ENCODE measurements at regions not wholly inside any gene's neighbourhood (a gene's known extent, or its start where the extent isn't known, plus 50 kb on each side); places are given as distances from the start of the nearest gene placed in this dataset.
"Not testable (repeated sequence)": the region's sequence is repeated elsewhere in the genome, so short reads cannot be mapped to it uniquely, and the experiment has no call there.

- ATAC-seq (no peak), DNase-seq (no peak)
- intact Hi-C loops (cut with DNase I), result no loop called here
- no peak overlapping the region for H3K4me3 ChIP-seq
- H3K36me3 ChIP-seq (ENCODE audit: insufficient read depth in 1 of 2, low read depth in 1 of 2), result no peaks in the 10 kb centered on the region
- H3K27ac ChIP-seq, result no peak overlapping the region
- TF ChIP-seq CTCF (IDR thresholded peaks at IDR 0.05), result no peak
- H3K4me1 ChIP-seq, result no peaks in the 10 kb centered on the region
- no peaks in the 10 kb centered on the region for H3K9me3 ChIP-seq
- peaks cover 0 to 17% (median 0%) of the 10 kb centered on the region in 3 donors for H3K27me3 ChIP-seq (ENCODE audit: insufficient read depth in 3 of 3, low read length in 2 of 3)
- WGBS, 3 donors, result 17 to 27% (median 19%) methylated on average over 6 of the region's 6 CpGs
These were observed 483.5 kb downstream of the BRD1 start for GRCh38 chr22:49344161-49344560.

GRCh38 chr22:49340406-49340805 lies 487.3 kb downstream of the BRD1 start:
- peak in 1 of 2 donors; percentile 15 for DNase-seq
- WGBS, 3 donors, result 77 to 79% (median 78%) methylated on average over 8 of the region's 8 CpGs
- Histone ChIP-seq H3K4me3 (no peak overlapping the region), H3K27ac (no peak overlapping the region), H3K36me3 (ENCODE audit: insufficient read depth in 1 of 2, low read depth in 1 of 2) (no peaks in the 10 kb centered on the region), H3K27me3 (ENCODE audit: insufficient read depth in 3 of 3, low read length in 2 of 3) (peaks cover 0 to 10% (median 0%) of the 10 kb centered on the region in 3 donors), H3K9me3 (no peaks in the 10 kb centered on the region), H3K4me1 (no peaks in the 10 kb centered on the region)
- no peak for TF ChIP-seq CTCF (IDR thresholded peaks at IDR 0.05)
- ATAC-seq, result no peak
- intact Hi-C loops (cut with DNase I), result no loop called here

GRCh38 chr22:49336483-49336882 lies 491.2 kb downstream of the BRD1 start:
- H3K27me3 ChIP-seq (ENCODE audit: insufficient read depth in 3 of 3, low read length in 2 of 3); H3K4me1 ChIP-seq; DNase-seq; H3K27ac ChIP-seq; intact Hi-C loops (cut with DNase I); H3K9me3 ChIP-seq; H3K4me3 ChIP-seq; H3K36me3 ChIP-seq (ENCODE audit: insufficient read depth in 1 of 2, low read depth in 1 of 2); ATAC-seq: not testable (repeated sequence)
- 71 to 76% (median 72%) methylated on average over 10 of the region's 10 CpGs for WGBS, 3 donors

GRCh38 chr22:49334976-49335375 lies 492.7 kb downstream of the BRD1 start:
- intact Hi-C loops (cut with DNase I), result no loop called here
- WGBS, 3 donors, result 74 to 77% (median 75%) methylated on average over 10 of the region's 10 CpGs

GRCh38 chr22:49334449-49334789 lies 493.3 kb downstream of the BRD1 start:
- no peak for DNase-seq
- Histone ChIP-seq H3K4me1 (no peaks in the 10 kb centered on the region), H3K36me3 (ENCODE audit: insufficient read depth in 1 of 2, low read depth in 1 of 2) (no peaks in the 10 kb centered on the region), H3K27ac (no peak overlapping the region), H3K4me3 (no peak overlapping the region), H3K9me3 (no peaks in the 10 kb centered on the region), H3K27me3 (ENCODE audit: insufficient read depth in 3 of 3, low read length in 2 of 3) (peaks cover 0 to 3% (median 3%) of the 10 kb centered on the region in 3 donors)
- 24 to 33% (median 28%) methylated on average over 5 of the region's 5 CpGs for WGBS, 3 donors
- intact Hi-C loops (cut with DNase I), result no loop called here
- TF ChIP-seq CTCF (IDR thresholded peaks at IDR 0.05), result no peak
- ATAC-seq, result no peak

More at GRCh38 chr22:49334976-49335375, 492.7 kb downstream of the BRD1 start:
- Histone ChIP-seq H3K27me3 (ENCODE audit: insufficient read depth in 3 of 3, low read length in 2 of 3) (peaks cover 0 to 3% (median 3%) of the 10 kb centered on the region in 3 donors), H3K4me1 (no peaks in the 10 kb centered on the region), H3K36me3 (ENCODE audit: insufficient read depth in 1 of 2, low read depth in 1 of 2) (no peaks in the 10 kb centered on the region), H3K9me3 (no peaks in the 10 kb centered on the region), H3K27ac (no peak overlapping the region), H3K4me3 (no peak overlapping the region)
- DNase-seq (peak in 1 of 2 donors; percentile 34), ATAC-seq (no peak)
- TF ChIP-seq CTCF (IDR thresholded peaks at IDR 0.05), result no peak

All from psoas muscle (tissue), 7 donors.